IMR-90 (cell line): ENCODE measurements at regions not wholly inside any gene's neighbourhood (a gene's known extent, or its start where the extent isn't known, plus 50 kb on each side); places are given as distances from the start of the nearest gene placed in this dataset. TPM values are rescaled to one million over a fixed set of nuclear protein-coding genes. Genes with fewer than 3 reads are reported as not detected.

Source experiments
- microRNA-seq, 2 experiments: library from miRNA; stranded (forward) in 1 of 2; unstranded in 1 of 2; fragments of 10-50 nt in 1 of 2; fragments of <30 nt in 1 of 2; gene quantifications in 1 of 2; microRNA quantifications in 1 of 2; one replicate each; pipeline versions ENCODE3 to v1.1.0; 2013 to 2020; ENCODE audit not compliant: insufficient read depth in 1 of 2, insufficient read length in 1 of 2, unreplicated experiment in 1 of 2
- small RNA-seq, 5 experiments: library from RNA; depleted of rRNA; stranded (forward); fragments of <200 nt; gene quantifications; one replicate each; pipeline ENCODE3, GENCODE V24; 2012

Small RNA genes lying in the stretch of these regions (microRNA-seq; reads per million reads assigned to microRNA genes)
- gene MIR6078 (ENCODE audit: insufficient read depth in 1 of 2, insufficient read length in 1 of 2, unreplicated experiment in 1 of 2) (0 reads per million in 2 experiments), gene RNU6-163P (ENCODE audit: insufficient read depth, insufficient read length) (not detected)

Small RNA genes lying in the stretch of these regions (small RNA-seq; reads per million reads assigned to genes)
- 0 to 0.60 (median 0) reads per million in 5 experiments for gene MIR6078
- gene RNU6-163P, result 0 reads per million in 5 experiments
